ENCODE measurements at regions not wholly inside any gene's neighbourhood (a gene's known extent, or its start where the extent isn't known, plus 50 kb on each side); places are given as distances from the start of the nearest gene placed in this dataset.

GRCh38 chr10:131810036-131810804, 90.6 kb upstream of the PPP2R2D start:
- DNase-seq: no peak

- DNase-seq: no peak
These were observed 89.8 kb upstream of the PPP2R2D start for GRCh38 chr10:131810805-131811629.

GRCh38 chr10:131811630-131812403, 89.0 kb upstream of the PPP2R2D start:
- no peak for DNase-seq

GRCh38 chr10:131812736-131813604, 87.8 kb upstream of the PPP2R2D start:
- no peak for DNase-seq

- no peak for DNase-seq
These were observed 86.1 kb upstream of the PPP2R2D start for GRCh38 chr10:131814567-131815265.

GRCh38 chr10:131815266-131816156, 85.3 kb upstream of the PPP2R2D start:
- DNase-seq: no peak

- DNase-seq: no peak
These were observed 84.5 kb upstream of the PPP2R2D start for GRCh38 chr10:131816157-131816775.

- no peak for DNase-seq
These were observed 83.7 kb upstream of the PPP2R2D start for GRCh38 chr10:131816941-131817700.

GRCh38 chr10:131817866-131818509, 82.8 kb upstream of the PPP2R2D start:
- no peak for DNase-seq

GRCh38 chr10:131818510-131819234, 82.1 kb upstream of the PPP2R2D start:
- DNase-seq: no peak

GRCh38 chr10:131819241-131820072, 81.4 kb upstream of the PPP2R2D start:
- DNase-seq: no peak

GRCh38 chr10:131820626-131821025, 80.2 kb upstream of the PPP2R2D start:
- DNase-seq: no peak

- DNase-seq: no peak
These were observed 79.3 kb upstream of the PPP2R2D start for GRCh38 chr10:131821378-131822012.

GRCh38 chr10:131822013-131822691, 78.7 kb upstream of the PPP2R2D start:
- no peak for DNase-seq

- DNase-seq: no peak
These were observed 78.0 kb upstream of the PPP2R2D start for GRCh38 chr10:131822692-131823245.
